K562 (cell line): ENCODE measurements at regions not wholly inside any gene's neighbourhood (a gene's known extent, or its start where the extent isn't known, plus 50 kb on each side); places are given as distances from the start of the nearest gene placed in this dataset.

Experiments
- ATAC-seq: fragments of 200-7000 bp; cut with Tn5 transposase; 3 replicates; pipeline ENCODE4 v1.9.1; 2020; ENCODE audit warnings: moderate library complexity
- BruUV-seq: library from RNA; stranded (reverse); fragments of 400-500 nt; replicated peaks from 2 replicates; lab custom pipeline; 2021; lab: Mats Ljungman, UMichigan
- CTCF ChIA-PET: fragments of 300-600 bp; formaldehyde crosslinking; extraction: SDS; loops from one replicate; lab custom pipeline; 2021; ENCODE audit warnings: low intra/inter-chr PET ratio; lab: Yijun Ruan, JAX
- POLR2A ChIA-PET: fragments of 300-600, 350-650 bp; sonication (Branson Sonifier 250); formaldehyde crosslinking; extraction: SDS; loops from one replicate; lab custom pipeline; 2021; ENCODE audit warnings: antibody characterized with exemption, inconsistent platforms; lab: Yijun Ruan, JAX
- DNase-seq, 4 experiments: peaks; one replicate each; pipeline versions ENCODE4 v3.0.0 to v3.0.0-alpha.2; 2011 to 2018; ENCODE audit warnings: low spot score in 3 of 4, mixed read lengths in 3 of 4; ENCODE audit errors: extremely low read depth in 1 of 4
- FAIRE-seq: peaks from 2 replicates; lab custom pipeline; 2011; peaks lifted over from hg19 to GRCh38; lab: Jason Lieb, UNC
- H2AFZ ChIP-seq: 2 replicates; pipeline ENCODE4 v1.6.0; 2011; ENCODE audit warnings: low read depth, low read length, control low read depth, inconsistent platforms
- H3K27ac ChIP-seq: fragments of 200-600 bp; 3 replicates; pipeline ENCODE4 v1.8.0; 2011; ENCODE audit warnings: low read depth, mild to moderate bottlenecking, control low read depth, inconsistent platforms, low read length, moderate library complexity, mixed read lengths; ENCODE audit errors: extremely low read depth
- H3K27me3 ChIP-seq, 2 experiments: fragments of 300-600 bp in 1 of 2; 2 replicates in 1 of 2; 3 replicates in 1 of 2; pipeline versions ENCODE4 v1.6.0 to v1.8.0; 2011; ENCODE audit warnings: inconsistent platforms in 2 of 2, low read length in 2 of 2, mild to moderate bottlenecking in 1 of 2, mixed read lengths in 1 of 2, moderate library complexity in 1 of 2; ENCODE audit not compliant: control insufficient read depth in 2 of 2, insufficient read depth in 2 of 2
- H3K36me3 ChIP-seq: fragments of 300-600 bp; 3 replicates; pipeline ENCODE4 v1.8.0; 2011; ENCODE audit warnings: mild to moderate bottlenecking, low read length, inconsistent platforms; ENCODE audit not compliant: control insufficient read depth, insufficient read depth
- H3K4me1 ChIP-seq, 2 experiments: fragments of 200-600 bp in 1 of 2; replicated peaks in 1 of 2; 2 replicates in 1 of 2; 3 replicates in 1 of 2; pipeline versions ENCODE4 v1.5.1 to v1.8.0; 2011; ENCODE audit warnings: inconsistent platforms in 2 of 2, low read length in 2 of 2, mild to moderate bottlenecking in 1 of 2, mixed read lengths in 1 of 2, moderate library complexity in 1 of 2; ENCODE audit not compliant: control insufficient read depth in 2 of 2, insufficient read depth in 2 of 2
- H3K4me2 ChIP-seq: 2 replicates; pipeline ENCODE4 v1.6.1; 2011; ENCODE audit warnings: low read length, control low read depth, inconsistent platforms, mixed read lengths; ENCODE audit not compliant: insufficient read depth
- H3K4me3 ChIP-seq: fragments of 200-600 bp; sonication (generic), shearing (Covaris generic); 2 replicates; pipeline ENCODE4 v1.5.1; 2016; ENCODE audit warnings: control low read depth, inconsistent platforms
- H3K79me2 ChIP-seq: fragments of 200-600 bp; 3 replicates; pipeline ENCODE4 v1.8.0; 2011; ENCODE audit warnings: low read length, inconsistent platforms; ENCODE audit not compliant: control insufficient read depth, insufficient read depth
- H3K9ac ChIP-seq, 2 experiments: 2 replicates each; pipeline versions ENCODE4 v1.6.0 to v1.6.1; 2011; ENCODE audit warnings: low read depth in 2 of 2, low read length in 2 of 2, control low read depth in 1 of 2, inconsistent platforms in 1 of 2, mild to moderate bottlenecking in 1 of 2, mixed read lengths in 1 of 2; ENCODE audit not compliant: insufficient read depth in 1 of 2
- H3K9me1 ChIP-seq: one replicate; pipeline ENCODE4 v1.6.0; 2011; ENCODE audit warnings: inconsistent platforms, mild to moderate bottlenecking, low read length, moderate library complexity; ENCODE audit not compliant: control insufficient read depth, insufficient read depth
- H3K9me3 ChIP-seq: replicated peaks from 2 replicates; pipeline ENCODE4 v1.5.1; 2011; ENCODE audit warnings: low read depth, low read length, inconsistent platforms; ENCODE audit not compliant: control insufficient read depth, insufficient read depth
- H4K20me1 ChIP-seq: replicated peaks from 2 replicates; pipeline ENCODE4 v1.6.1; 2011; ENCODE audit warnings: low read length, inconsistent platforms, mixed read lengths; ENCODE audit not compliant: control insufficient read depth, insufficient read depth
- ASH1L ChIP-seq: fragments of 450-650 bp; IDR thresholded peaks from 2 replicates; pipeline ENCODE4 v1.6.1; 2018; ENCODE audit warnings: borderline replicate concordance, mild to moderate bottlenecking, low read depth; ENCODE audit not compliant: partially characterized antibody
- CTBP1 ChIP-seq: fragments of 450-650 bp; IDR thresholded peaks from 2 replicates; pipeline ENCODE4 v1.6.1; 2016; ENCODE audit warnings: borderline replicate concordance
- ELF1 ChIP-seq: fragments of 200-800 bp; sonication (Bioruptor generic); IDR thresholded peaks from 2 replicates; pipeline ENCODE4 v1.6.1; 2016; ENCODE audit warnings: missing genetic modification characterization, missing compliant biosample characterization
- ETV1 ChIP-seq: fragments of 450-650 bp; conservative IDR thresholded peaks from 2 replicates; pipeline ENCODE4 v1.6.1; 2016; ENCODE audit warnings: missing genetic modification characterization, control low read depth, low read depth, missing compliant biosample characterization
- HNRNPL ChIP-seq: fragments of 200-400 bp; formaldehyde crosslinking; IDR thresholded peaks from 2 replicates; pipeline ENCODE4 v1.6.1; 2017; ENCODE audit warnings: low read depth, mild to moderate bottlenecking, low read length
- POLR2G ChIP-seq: fragments of 200-400 bp; formaldehyde crosslinking; IDR thresholded peaks from 2 replicates; pipeline ENCODE4 v1.6.1; 2017; ENCODE audit warnings: low read depth, mild to moderate bottlenecking, antibody characterized with exemption, low read length, moderate library complexity
- SREBF1 ChIP-seq: fragments of 150-350 bp; IDR thresholded peaks from 2 replicates; pipeline ENCODE4 v1.6.1; 2014; ENCODE audit warnings: antibody characterized with exemption, low read depth, low read length, borderline replicate concordance
- THRAP3 ChIP-seq: fragments of 450-650 bp; IDR thresholded peaks from 2 replicates; pipeline ENCODE4 v1.6.1; 2016; ENCODE audit warnings: mild to moderate bottlenecking, inconsistent platforms, borderline replicate concordance
- USF2 ChIP-seq: sonication (generic); formaldehyde crosslinking; IDR thresholded peaks from 2 replicates; pipeline ENCODE4 v1.5.0; 2020; ENCODE audit warnings: missing genetic modification reagents
- ZBTB26 ChIP-seq: fragments of 450-650 bp; formaldehyde crosslinking; IDR thresholded peaks from 2 replicates; pipeline ENCODE4 v1.4.0; 2022; ENCODE audit warnings: missing genetic modification characterization
- ZFP30 ChIP-seq: fragments of 250-450 bp; sonication (Bioruptor Pico); IDR thresholded peaks from 2 replicates; pipeline ENCODE4 v1.8.0; 2022; ENCODE audit warnings: moderate library complexity, mild to moderate bottlenecking, inconsistent platforms, borderline replicate concordance
- ZNF24 ChIP-seq: fragments of 450-650 bp; IDR thresholded peaks from 2 replicates; pipeline ENCODE4 v1.6.1; 2016
- ZNF589 ChIP-seq: fragments of 200-800 bp; sonication (Bioruptor generic); IDR thresholded peaks from 2 replicates; pipeline ENCODE4 v1.6.1; 2016; ENCODE audit warnings: low read depth, missing genetic modification characterization, missing compliant biosample characterization
- ZNF639 ChIP-seq, 2 experiments: fragments of 200-800 bp in 1 of 2; sonication (Bioruptor generic) in 1 of 2; sonication (generic) in 1 of 2; formaldehyde crosslinking in 1 of 2; IDR thresholded peaks in 1 of 2; conservative IDR thresholded peaks in 1 of 2; 2 replicates each; pipeline versions ENCODE4 v1.5.0 to v1.6.1; 2016 to 2020; ENCODE audit warnings: missing compliant biosample characterization in 1 of 2, missing genetic modification characterization in 1 of 2, missing genetic modification reagents in 1 of 2
- WGBS: fragments of 100-300 bp; shearing (Covaris generic); methylation state at CpG from one replicate; pipeline ENCODE4 v1.1.6; 2016; ENCODE audit warnings: low coverage, mixed read lengths; ENCODE audit not compliant: insufficient coverage; ENCODE audit errors: missing lambda C conversion rate; 5-methylcytosine and 5-hydroxymethylcytosine counted together
- in situ Hi-C: fragments of 300-500 bp; cut with MboI; formaldehyde crosslinking; loops from 4 replicates; pipeline ENCODE4 v1.15.0; 2018; ENCODE audit warnings: inconsistent platforms, mixed read lengths
- intact Hi-C: fragments of 100-400 bp; cut with micrococcal nuclease; formaldehyde crosslinking; loops from 2 replicates; pipeline ENCODE4 v1.14.2; 2022

GRCh38 chr5:53302529-53302928 lies 177.9 kb upstream of the FST start:
- Histone ChIP-seq H3K9ac (no peak overlapping the region), H3K9me1 (no peaks in the 10 kb centered on the region), H2AFZ (no peak overlapping the region), H3K4me3 (no peak overlapping the region), H3K79me2 (no peaks in the 10 kb centered on the region), H3K27ac (no peak overlapping the region), H3K4me1 (no peaks in the 10 kb centered on the region), H3K4me2 (no peak overlapping the region), H3K36me3 (no peaks in the 10 kb centered on the region), H4K20me1 (no peaks in the 10 kb centered on the region), H3K27me3 (no peaks in the 10 kb centered on the region), H3K9me3 (no peaks in the 10 kb centered on the region)
- no peak for ATAC-seq
- 0% methylated on average over 1 of the region's 1 CpG for WGBS
- no peak for FAIRE-seq
- intact Hi-C loops (no loop called here), in situ Hi-C loops (no loop called here)
- POLR2A ChIA-PET = no interaction called here
- BruUV-seq = no TSS peak
- DNase-seq = no peak
- TF ChIP-seq ETV1 (tag) (no peak), THRAP3 (no peak), ZBTB26 (CRISPR knock-in tag) (no peak), ASH1L (no peak), POLR2G (no peak), CTBP1 (no peak), USF2 (CRISPR knock-in tag) (no peak), ZNF24 (no peak), ZFP30 (CRISPR knock-in tag) (no peak), SREBF1 (no peak), ZNF589 (CRISPR knock-in tag) (no peak), ELF1 (no peak), HNRNPL (no peak), ZNF639 (CRISPR knock-in tag; conservative IDR thresholded peaks at IDR 0.05 in 1 of 2, IDR thresholded peaks at IDR 0.05 in 1 of 2) (no peak)
- CTCF ChIA-PET = no interaction called here
